Body of pancreas (tissue), 4 donors: ENCODE measurements at regions not wholly inside any gene's neighbourhood (a gene's known extent, or its start where the extent isn't known, plus 50 kb on each side); places are given as distances from the start of the nearest gene placed in this dataset.

Experiments
- ATAC-seq: fragments of 150-250 bp; one replicate; pipeline ENCODE4 v1.9.1; 2016
- DNase-seq, 4 donors: peaks; one replicate each; pipeline ENCODE4 v3.0.0-alpha.2; 2019
- H3K27ac ChIP-seq, 4 donors: fragments of 200-600 bp; sonication (generic); 1 replicate in 3 of 4; 2 replicates in 1 of 4; pipeline versions ENCODE4 v1.5.1 to v1.6.1; 2016 to 2019; ENCODE audit warnings: mild to moderate bottlenecking in 1 of 4, mixed read lengths in 1 of 4, moderate library complexity in 1 of 4
- H3K27me3 ChIP-seq, 2 donors: fragments of 200-600 bp; sonication (generic); one replicate each; pipeline ENCODE4 v1.6.0; 2016; ENCODE audit warnings: mild to moderate bottlenecking in 1 of 2
- H3K36me3 ChIP-seq, 2 donors: fragments of 200-600 bp; sonication (generic); replicated peaks in 1 of 2; 2 replicates each; pipeline ENCODE4 v1.5.1; 2016; ENCODE audit warnings: low read depth in 2 of 2; ENCODE audit not compliant: insufficient read depth in 1 of 2
- H3K4me1 ChIP-seq: fragments of 200-600 bp; sonication (generic); one replicate; pipeline ENCODE4 v1.6.0; 2016
- H3K4me3 ChIP-seq, 2 donors: fragments of 200-600 bp; sonication (generic); 1 replicate in 1 of 2; 2 replicates in 1 of 2; pipeline ENCODE4 v1.5.1; 2016 to 2019
- H3K9me3 ChIP-seq, 3 donors: fragments of 200-600 bp; sonication (generic); 1 replicate in 2 of 3; 2 replicates in 1 of 3; pipeline ENCODE4 v1.5.1; 2016
- CTCF ChIP-seq, 7 experiments: fragments of 450-650 bp in 4 of 7; fragments of 200-600 bp in 3 of 7; sonication (generic) in 3 of 7; IDR thresholded peaks; one replicate each; pipeline ENCODE4 v1.5.1; 2016 to 2019; ENCODE audit warnings: antibody characterized with exemption in 7 of 7
- POLR2A ChIP-seq, 3 donors: fragments of 450-650 bp; IDR thresholded peaks; one replicate each; pipeline ENCODE4 v1.6.1; 2016; ENCODE audit warnings: antibody characterized with exemption in 3 of 3, mild to moderate bottlenecking in 2 of 3
- WGBS, 2 donors: methylation state at CpG; one replicate each; pipeline ENCODE4 v1.1.5; 2017; 5-methylcytosine and 5-hydroxymethylcytosine counted together
- intact Hi-C: fragments of 100-400 bp; cut with DNase I; formaldehyde crosslinking; loops from one replicate; pipeline ENCODE4 v1.15.1; 2023

GRCh38 chr2:172230332-172230888, 127.7 kb upstream of the DLX2 start:
- H3K4me3 ChIP-seq = no peak overlapping the region
- H3K4me1 ChIP-seq = peaks cover 40% of the 10 kb centered on the region
- H3K36me3 ChIP-seq = no peaks in the 10 kb centered on the region
- H3K27me3 ChIP-seq = no peaks in the 10 kb centered on the region
- no peak for ATAC-seq
- H3K27ac ChIP-seq = no peak overlapping the region
- no peak for DNase-seq
- WGBS, 2 donors = 71 to 75% methylated on average over 4 to 5 of the region's 5 CpGs
- no peaks in the 10 kb centered on the region for H3K9me3 ChIP-seq
- TF ChIP-seq POLR2A (IDR thresholded peaks at IDR 0.05) = no peak
- no peak for TF ChIP-seq CTCF (IDR thresholded peaks at IDR 0.05)
- intact Hi-C loops = no loop called here

GRCh38 chr2:172230889-172231401, 128.2 kb upstream of the DLX2 start:
- no peaks in the 10 kb centered on the region for H3K36me3 ChIP-seq
- H3K27me3 ChIP-seq = no peaks in the 10 kb centered on the region
- peaks cover 38% of the 10 kb centered on the region for H3K4me1 ChIP-seq
- H3K27ac ChIP-seq = peak overlapping the region in 1 of 4 donors; percentile 68
- DNase-seq = no peak
- no peaks in the 10 kb centered on the region for H3K9me3 ChIP-seq
- H3K4me3 ChIP-seq = no peak overlapping the region
- no peak for TF ChIP-seq POLR2A (IDR thresholded peaks at IDR 0.05)
- no peak for TF ChIP-seq CTCF (IDR thresholded peaks at IDR 0.05)
- 94% methylated on average over 6 of the region's 6 CpGs for WGBS, 2 donors
- intact Hi-C loops = no loop called here
- ATAC-seq = no peak

- WGBS, 2 donors = 85 to 87% methylated on average over 3 of the region's 3 CpGs
- TF ChIP-seq POLR2A (IDR thresholded peaks at IDR 0.05) (no peak), CTCF (IDR thresholded peaks at IDR 0.05) (no peak)
- peak in 1 of 4 donors; percentile 38 for DNase-seq
- no peaks in the 10 kb centered on the region for H3K27me3 ChIP-seq
- H3K9me3 ChIP-seq = no peaks in the 10 kb centered on the region
- ATAC-seq = peak; percentile 8
- H3K27ac ChIP-seq = peak overlapping the region; percentile 36 to 68 (median 61)
- intact Hi-C loops = no loop called here
- no peak overlapping the region for H3K4me3 ChIP-seq
- H3K36me3 ChIP-seq = no peaks in the 10 kb centered on the region
- peaks cover 34% of the 10 kb centered on the region for H3K4me1 ChIP-seq
Observed at GRCh38 chr2:172231508-172231907, 128.8 kb upstream of the DLX2 start.

- Histone ChIP-seq H3K9me3 (no peaks in the 10 kb centered on the region), H3K4me3 (no peak overlapping the region), H3K27ac (no peak overlapping the region), H3K27me3 (no peaks in the 10 kb centered on the region), H3K36me3 (no peaks in the 10 kb centered on the region), H3K4me1 (peaks cover 25% of the 10 kb centered on the region)
- no peak for DNase-seq
- 75 to 79% methylated on average over 9 of the region's 9 CpGs for WGBS, 2 donors
- intact Hi-C loops = no loop called here
- ATAC-seq = no peak
- TF ChIP-seq CTCF (IDR thresholded peaks at IDR 0.05) = no peak
- TF ChIP-seq POLR2A (IDR thresholded peaks at IDR 0.05) = no peak
Observed at GRCh38 chr2:172232708-172233396, 130.2 kb upstream of the DLX2 start.
